OCI-LY3 (cell line): ENCODE measurements at regions not wholly inside any gene's neighbourhood (a gene's known extent, or its start where the extent isn't known, plus 50 kb on each side); places are given as distances from the start of the nearest gene placed in this dataset.

Source experiments
- CTCF ChIP-seq: fragments of 200-600, 300-600 bp; sonication (generic); IDR thresholded peaks from 2 replicates; pipeline ENCODE4 v1.5.1; 2014; ENCODE audit warnings: antibody characterized with exemption, low read length, low read depth
- EZH2phosphoT487 ChIP-seq: fragments of 200-600 bp; shearing (Covaris generic); IDR thresholded peaks from 2 replicates; pipeline ENCODE4 v1.6.1; 2018; ENCODE audit warnings: antibody characterized with exemption, mixed run types, low read depth

GRCh38 chr2:66125951-66126350 lies 309.0 kb upstream of the MEIS1 start:
- TF ChIP-seq CTCF (no peak), EZH2phosphoT487 (no peak)
